K562 (cell line): ENCODE measurements at regions not wholly inside any gene's neighbourhood (a gene's known extent, or its start where the extent isn't known, plus 50 kb on each side); places are given as distances from the start of the nearest gene placed in this dataset.

ENCODE experiments used
- ATAC-seq: fragments of 200-7000 bp; cut with Tn5 transposase; 3 replicates; pipeline ENCODE4 v1.9.1; 2020; ENCODE audit warnings: moderate library complexity
- BruUV-seq: library from RNA; stranded (reverse); fragments of 400-500 nt; replicated peaks from 2 replicates; lab custom pipeline; 2021; lab: Mats Ljungman, UMichigan
- CTCF ChIA-PET: fragments of 300-600 bp; formaldehyde crosslinking; extraction: SDS; loops from one replicate; lab custom pipeline; 2021; ENCODE audit warnings: low intra/inter-chr PET ratio; lab: Yijun Ruan, JAX
- POLR2A ChIA-PET: fragments of 300-600, 350-650 bp; sonication (Branson Sonifier 250); formaldehyde crosslinking; extraction: SDS; loops from one replicate; lab custom pipeline; 2021; ENCODE audit warnings: antibody characterized with exemption, inconsistent platforms; lab: Yijun Ruan, JAX
- DNase-seq, 4 experiments: peaks; one replicate each; pipeline versions ENCODE4 v3.0.0 to v3.0.0-alpha.2; 2011 to 2018; ENCODE audit warnings: low spot score in 3 of 4, mixed read lengths in 3 of 4; ENCODE audit errors: extremely low read depth in 1 of 4
- FAIRE-seq: peaks from 2 replicates; lab custom pipeline; 2011; peaks lifted over from hg19 to GRCh38; lab: Jason Lieb, UNC
- H2AFZ ChIP-seq: 2 replicates; pipeline ENCODE4 v1.6.0; 2011; ENCODE audit warnings: low read depth, low read length, control low read depth, inconsistent platforms
- H3K27ac ChIP-seq: fragments of 200-600 bp; 3 replicates; pipeline ENCODE4 v1.8.0; 2011; ENCODE audit warnings: low read depth, mild to moderate bottlenecking, control low read depth, inconsistent platforms, low read length, moderate library complexity, mixed read lengths; ENCODE audit errors: extremely low read depth
- H3K27me3 ChIP-seq, 2 experiments: fragments of 300-600 bp in 1 of 2; 2 replicates in 1 of 2; 3 replicates in 1 of 2; pipeline versions ENCODE4 v1.6.0 to v1.8.0; 2011; ENCODE audit warnings: inconsistent platforms in 2 of 2, low read length in 2 of 2, mild to moderate bottlenecking in 1 of 2, mixed read lengths in 1 of 2, moderate library complexity in 1 of 2; ENCODE audit not compliant: control insufficient read depth in 2 of 2, insufficient read depth in 2 of 2
- H3K36me3 ChIP-seq: fragments of 300-600 bp; 3 replicates; pipeline ENCODE4 v1.8.0; 2011; ENCODE audit warnings: mild to moderate bottlenecking, low read length, inconsistent platforms; ENCODE audit not compliant: control insufficient read depth, insufficient read depth
- H3K4me1 ChIP-seq, 2 experiments: fragments of 200-600 bp in 1 of 2; replicated peaks in 1 of 2; 2 replicates in 1 of 2; 3 replicates in 1 of 2; pipeline versions ENCODE4 v1.5.1 to v1.8.0; 2011; ENCODE audit warnings: inconsistent platforms in 2 of 2, low read length in 2 of 2, mild to moderate bottlenecking in 1 of 2, mixed read lengths in 1 of 2, moderate library complexity in 1 of 2; ENCODE audit not compliant: control insufficient read depth in 2 of 2, insufficient read depth in 2 of 2
- H3K4me2 ChIP-seq: 2 replicates; pipeline ENCODE4 v1.6.1; 2011; ENCODE audit warnings: low read length, control low read depth, inconsistent platforms, mixed read lengths; ENCODE audit not compliant: insufficient read depth
- H3K4me3 ChIP-seq: fragments of 200-600 bp; sonication (generic), shearing (Covaris generic); 2 replicates; pipeline ENCODE4 v1.5.1; 2016; ENCODE audit warnings: control low read depth, inconsistent platforms
- H3K79me2 ChIP-seq: fragments of 200-600 bp; 3 replicates; pipeline ENCODE4 v1.8.0; 2011; ENCODE audit warnings: low read length, inconsistent platforms; ENCODE audit not compliant: control insufficient read depth, insufficient read depth
- H3K9ac ChIP-seq, 2 experiments: 2 replicates each; pipeline versions ENCODE4 v1.6.0 to v1.6.1; 2011; ENCODE audit warnings: low read depth in 2 of 2, low read length in 2 of 2, control low read depth in 1 of 2, inconsistent platforms in 1 of 2, mild to moderate bottlenecking in 1 of 2, mixed read lengths in 1 of 2; ENCODE audit not compliant: insufficient read depth in 1 of 2
- H3K9me1 ChIP-seq: one replicate; pipeline ENCODE4 v1.6.0; 2011; ENCODE audit warnings: inconsistent platforms, mild to moderate bottlenecking, low read length, moderate library complexity; ENCODE audit not compliant: control insufficient read depth, insufficient read depth
- H3K9me3 ChIP-seq: replicated peaks from 2 replicates; pipeline ENCODE4 v1.5.1; 2011; ENCODE audit warnings: low read depth, low read length, inconsistent platforms; ENCODE audit not compliant: control insufficient read depth, insufficient read depth
- H4K20me1 ChIP-seq: replicated peaks from 2 replicates; pipeline ENCODE4 v1.6.1; 2011; ENCODE audit warnings: low read length, inconsistent platforms, mixed read lengths; ENCODE audit not compliant: control insufficient read depth, insufficient read depth
- BCL6 ChIP-seq: fragments of 250-450 bp; sonication (Bioruptor Pico); IDR thresholded peaks from 2 replicates; pipeline ENCODE4 v1.4.0; 2020
- CXXC5 ChIP-seq: fragments of 250-450 bp; sonication (Bioruptor Pico); IDR thresholded peaks from 2 replicates; pipeline ENCODE4 v1.8.0; 2022; ENCODE audit warnings: inconsistent platforms, mild to moderate bottlenecking, moderate library complexity
- ELF4 ChIP-seq: fragments of 450-650 bp; formaldehyde crosslinking; IDR thresholded peaks from 2 replicates; pipeline ENCODE4 v1.4.0; 2022; ENCODE audit warnings: missing genetic modification characterization
- FOXA1 ChIP-seq: fragments of 450-650 bp; IDR thresholded peaks from 2 replicates; pipeline ENCODE4 v1.6.1; 2016; ENCODE audit warnings: mild to moderate bottlenecking, borderline replicate concordance
- FOXJ2 ChIP-seq: fragments of 200-800 bp; sonication (Bioruptor generic); IDR thresholded peaks from 2 replicates; pipeline ENCODE4 v1.6.1; 2016; ENCODE audit warnings: missing genetic modification characterization, missing compliant biosample characterization
- HIVEP1 ChIP-seq: fragments of 250-450 bp; sonication (Bioruptor Pico); IDR thresholded peaks from 2 replicates; pipeline ENCODE4 v1.4.0; 2020; ENCODE audit warnings: mild to moderate bottlenecking
- KDM5B ChIP-seq: fragments of 200-600 bp; sonication (generic); IDR thresholded peaks from 2 replicates; pipeline ENCODE4 v1.6.1; 2012; ENCODE audit warnings: low read depth, mild to moderate bottlenecking, moderate library complexity, low read length, control low read depth, inconsistent platforms; ENCODE audit not compliant: insufficient replicate concordance
- MAX ChIP-seq: sonication (generic); formaldehyde crosslinking; IDR thresholded peaks from 2 replicates; pipeline ENCODE4 v1.9.0; 2022; ENCODE audit warnings: mild to moderate bottlenecking, missing genetic modification reagents
- NKRF ChIP-seq: fragments of 450-650 bp; IDR thresholded peaks from 2 replicates; pipeline ENCODE4 v1.6.1; 2016; ENCODE audit warnings: borderline replicate concordance
- RBBP5 ChIP-seq: fragments of 200-600 bp; sonication (generic); IDR thresholded peaks from 2 replicates; pipeline ENCODE4 v1.6.1; 2012; ENCODE audit warnings: borderline replicate concordance, mild to moderate bottlenecking, low read length, control low read depth, inconsistent platforms; ENCODE audit not compliant: insufficient read depth, poor library complexity, severe bottlenecking
- SIX5 ChIP-seq, 2 experiments: IDR thresholded peaks; 2 replicates each; pipeline ENCODE4 v1.6.1; 2011; ENCODE audit warnings: low read length in 2 of 2, borderline replicate concordance in 1 of 2, low read depth in 1 of 2, mild to moderate bottlenecking in 1 of 2, moderate library complexity in 1 of 2; ENCODE audit not compliant: insufficient read depth in 1 of 2
- TSHZ1 ChIP-seq: fragments of 250-450 bp; sonication (Bioruptor Pico); IDR thresholded peaks from 2 replicates; pipeline ENCODE4 v1.4.0; 2020; ENCODE audit warnings: mild to moderate bottlenecking, moderate library complexity
- ZNF121 ChIP-seq: sonication (generic); formaldehyde crosslinking; conservative IDR thresholded peaks from 2 replicates; pipeline ENCODE4 v1.8.0; 2022; ENCODE audit warnings: missing genetic modification reagents
- ZNF408 ChIP-seq: fragments of 250-450 bp; sonication (Bioruptor Pico); IDR thresholded peaks from 2 replicates; pipeline ENCODE4 v1.4.0; 2020; ENCODE audit warnings: low read depth, mild to moderate bottlenecking, moderate library complexity
- ZSCAN29 ChIP-seq: fragments of 450-650 bp; IDR thresholded peaks from 2 replicates; pipeline ENCODE4 v1.6.1; 2017
- WGBS: fragments of 100-300 bp; shearing (Covaris generic); methylation state at CpG from one replicate; pipeline ENCODE4 v1.1.6; 2016; ENCODE audit warnings: low coverage, mixed read lengths; ENCODE audit not compliant: insufficient coverage; ENCODE audit errors: missing lambda C conversion rate; 5-methylcytosine and 5-hydroxymethylcytosine counted together
- in situ Hi-C: fragments of 300-500 bp; cut with MboI; formaldehyde crosslinking; loops from 4 replicates; pipeline ENCODE4 v1.15.0; 2018; ENCODE audit warnings: inconsistent platforms, mixed read lengths
- intact Hi-C: fragments of 100-400 bp; cut with micrococcal nuclease; formaldehyde crosslinking; loops from 2 replicates; pipeline ENCODE4 v1.14.2; 2022
- TF ChIP-seq, protein P1 (sequence below), 3 experiments: fragments of 200-800 bp in 1 of 3; sonication (Bioruptor generic) in 1 of 3; sonication (generic) in 1 of 3; formaldehyde crosslinking in 1 of 3; IDR thresholded peaks; 2 replicates each; pipeline versions ENCODE4 v1.6.1 to v1.8.0; 2016 to 2022; ENCODE audit warnings: mild to moderate bottlenecking in 2 of 3, missing compliant biosample characterization in 2 of 3, missing genetic modification characterization in 2 of 3, missing genetic modification reagents in 1 of 3

- DNase-seq (no peak), ATAC-seq (no peak), FAIRE-seq (no peak)
- ChIA-PET POLR2A (no interaction called here), CTCF (no interaction called here)
- 2% methylated on average over 3 of the region's 3 CpGs for WGBS
- Histone ChIP-seq H4K20me1 (no peaks in the 10 kb centered on the region), H3K4me1 (peaks cover 5 to 24% of the 10 kb centered on the region in 2 experiments; a peak in 4 of 5 replicates), H2AFZ (peak overlapping the region; percentile 42), H3K27ac (no peak overlapping the region), H3K4me3 (no peak overlapping the region), H3K79me2 (no peaks in the 10 kb centered on the region), H3K4me2 (no peak overlapping the region), H3K36me3 (no peaks in the 10 kb centered on the region), H3K9me3 (no peaks in the 10 kb centered on the region), H3K9ac (no peak overlapping the region), H3K9me1 (no peaks in the 10 kb centered on the region), H3K27me3 (0 out of 5 replicates have a peak, but pooled peaks cover 0 to 2% of the 10 kb centered on the region in 2 experiments)
- intact Hi-C loops: no loop called here
- BruUV-seq: no TSS peak
- in situ Hi-C loops: no loop called here
- TF ChIP-seq ZSCAN29 (no peak), FOXJ2 (tag) (no peak), MAX (CRISPR knock-in tag) (no peak), RBBP5 (no peak), CXXC5 (CRISPR knock-in tag) (no peak), ELF4 (CRISPR knock-in tag) (no peak), ZNF408 (no peak), HIVEP1 (CRISPR knock-in tag) (no peak), KDM5B (no peak), ZNF121 (CRISPR knock-in tag) (no peak), FOXA1 (no peak), TSHZ1 (CRISPR knock-in tag) (no peak), BCL6 (CRISPR knock-in tag) (no peak), SIX5 (IDR thresholded peaks at IDR 0.05; ENCODE audit: borderline replicate concordance in 1 of 2, insufficient read depth in 1 of 2, low read depth in 1 of 2, low read length in 2 of 2) (no peak), NKRF (no peak)
- TF ChIP-seq, protein P1, sequence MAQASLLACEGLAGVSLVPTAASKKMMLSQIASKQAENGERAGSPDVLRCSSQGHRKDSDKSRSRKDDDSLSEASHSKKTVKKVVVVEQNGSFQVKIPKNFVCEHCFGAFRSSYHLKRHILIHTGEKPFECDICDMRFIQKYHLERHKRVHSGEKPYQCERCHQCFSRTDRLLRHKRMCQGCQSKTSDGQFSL (CRISPR knock-in tag; IDR thresholded peaks at IDR 0.05): no peak
- TF ChIP-seq, protein P1 (tag; IDR thresholded peaks at IDR 0.05): no peak
These were observed 134.6 kb upstream of the RANBP3L start for GRCh38 chr5:36436306-36436705.
